ENCODE measurements at regions not wholly inside any gene's neighbourhood (a gene's known extent, or its start where the extent isn't known, plus 50 kb on each side); places are given as distances from the start of the nearest gene placed in this dataset.

DNA sequence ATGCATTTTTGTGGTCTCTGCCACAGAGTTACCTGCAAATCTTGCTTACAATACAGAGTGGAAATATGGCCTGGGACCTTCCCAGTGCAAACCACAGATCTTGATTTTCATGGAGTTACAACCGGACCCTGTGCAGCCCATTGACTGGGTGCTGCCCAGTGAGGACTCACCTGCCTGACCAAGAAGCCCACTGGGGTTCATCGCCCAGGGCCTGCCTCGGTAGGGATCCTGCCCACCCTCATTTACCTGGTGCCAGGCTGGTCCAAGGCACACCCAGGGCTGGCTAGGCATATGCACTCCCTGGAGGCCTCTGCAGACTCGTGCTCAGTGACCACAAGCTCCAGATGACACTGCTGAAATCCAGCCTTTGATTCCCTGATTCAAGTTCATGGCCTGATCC is 572.7 kb downstream of the NPHP4 start:
- Histone ChIP-seq H3K79me2 (ENCODE audit: insufficient read depth, low read length) (no peaks in the 10 kb centered on the region), H3K9ac (ENCODE audit: low read depth, low read length) (no peak overlapping the region), H3K4me1 (ENCODE audit: insufficient read depth, low read length) (peaks cover 9% of the 10 kb centered on the region), H3K4me3 (ENCODE audit: low read depth in 1 of 2, low read length in 2 of 2) (no peak overlapping the region), H2AFZ (ENCODE audit: low read depth, low read length) (no peak overlapping the region), H3K27ac (ENCODE audit: low read length) (no peak overlapping the region), H4K20me1 (ENCODE audit: insufficient read depth, low read length) (no peaks in the 10 kb centered on the region), H3K36me3 (ENCODE audit: insufficient read depth, low read length) (no peaks in the 10 kb centered on the region), H3K4me2 (ENCODE audit: insufficient read depth, low read length) (no peak overlapping the region), H3K27me3 (ENCODE audit: insufficient read depth, low read length, poor library complexity) (peaks cover 29% of the 10 kb centered on the region), H3K9me3 (ENCODE audit: insufficient read depth, low read length, severe bottlenecking) (no peaks in the 10 kb centered on the region)
- no peak for TF ChIP-seq EZH2 (IDR thresholded peaks at IDR 0.05; ENCODE audit: borderline replicate concordance, low read depth, low read length, severe bottlenecking)
- TF ChIP-seq, protein P1, sequence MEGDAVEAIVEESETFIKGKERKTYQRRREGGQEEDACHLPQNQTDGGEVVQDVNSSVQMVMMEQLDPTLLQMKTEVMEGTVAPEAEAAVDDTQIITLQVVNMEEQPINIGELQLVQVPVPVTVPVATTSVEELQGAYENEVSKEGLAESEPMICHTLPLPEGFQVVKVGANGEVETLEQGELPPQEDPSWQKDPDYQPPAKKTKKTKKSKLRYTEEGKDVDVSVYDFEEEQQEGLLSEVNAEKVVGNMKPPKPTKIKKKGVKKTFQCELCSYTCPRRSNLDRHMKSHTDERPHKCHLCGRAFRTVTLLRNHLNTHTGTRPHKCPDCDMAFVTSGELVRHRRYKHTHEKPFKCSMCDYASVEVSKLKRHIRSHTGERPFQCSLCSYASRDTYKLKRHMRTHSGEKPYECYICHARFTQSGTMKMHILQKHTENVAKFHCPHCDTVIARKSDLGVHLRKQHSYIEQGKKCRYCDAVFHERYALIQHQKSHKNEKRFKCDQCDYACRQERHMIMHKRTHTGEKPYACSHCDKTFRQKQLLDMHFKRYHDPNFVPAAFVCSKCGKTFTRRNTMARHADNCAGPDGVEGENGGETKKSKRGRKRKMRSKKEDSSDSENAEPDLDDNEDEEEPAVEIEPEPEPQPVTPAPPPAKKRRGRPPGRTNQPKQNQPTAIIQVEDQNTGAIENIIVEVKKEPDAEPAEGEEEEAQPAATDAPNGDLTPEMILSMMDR (IDR thresholded peaks at IDR 0.05; ENCODE audit: borderline replicate concordance, extremely low read depth, low read length, poor library complexity, severe bottlenecking), result no peak
- no peak for DNase-seq
- no peak for ATAC-seq (ENCODE audit: insufficient read depth, low read depth)

- Histone ChIP-seq H3K4me1 (ENCODE audit: insufficient read depth, low read length) (no peaks in the 10 kb centered on the region), H3K27me3 (ENCODE audit: insufficient read depth, low read length, poor library complexity) (peaks cover 12% of the 10 kb centered on the region), H3K4me3 (ENCODE audit: low read depth in 1 of 2, low read length in 2 of 2) (no peak overlapping the region), H3K9ac (ENCODE audit: low read depth, low read length) (no peak overlapping the region), H3K9me3 (ENCODE audit: insufficient read depth, low read length, severe bottlenecking) (no peaks in the 10 kb centered on the region), H3K4me2 (ENCODE audit: insufficient read depth, low read length) (no peak overlapping the region), H4K20me1 (ENCODE audit: insufficient read depth, low read length) (no peaks in the 10 kb centered on the region), H2AFZ (ENCODE audit: low read depth, low read length) (no peak overlapping the region), H3K79me2 (ENCODE audit: insufficient read depth, low read length) (no peaks in the 10 kb centered on the region), H3K36me3 (ENCODE audit: insufficient read depth, low read length) (no peaks in the 10 kb centered on the region), H3K27ac (ENCODE audit: low read length) (no peak overlapping the region)
- no peak for TF ChIP-seq EZH2 (IDR thresholded peaks at IDR 0.05; ENCODE audit: borderline replicate concordance, low read depth, low read length, severe bottlenecking)
- ATAC-seq (ENCODE audit: insufficient read depth, low read depth) (no peak), DNase-seq (no peak)
These were observed 575.7 kb downstream of the NPHP4 start for GRCh38 chr1:5416518-5416917.

DNA sequence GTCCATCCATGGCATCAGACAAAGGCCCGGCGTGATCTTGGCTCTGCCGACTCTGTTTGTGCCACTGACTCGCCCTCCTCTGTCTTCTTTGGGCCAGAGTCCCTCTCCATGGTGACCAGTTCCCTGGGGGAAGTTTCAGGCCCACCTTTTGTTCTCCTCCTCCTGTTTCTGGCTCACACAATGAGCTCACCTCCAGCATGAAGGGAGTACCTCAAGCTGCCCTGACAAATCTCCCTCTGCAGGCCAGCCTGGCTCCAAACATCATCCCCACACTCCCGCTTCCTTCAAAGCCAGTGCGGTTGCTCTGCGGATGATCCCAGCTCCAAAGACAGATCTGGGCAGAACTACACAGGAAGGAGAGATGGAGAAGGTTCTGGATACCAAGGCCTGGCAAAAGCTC is 576.6 kb downstream of the NPHP4 start:
- Histone ChIP-seq H3K36me3 (ENCODE audit: insufficient read depth, low read length) (no peaks in the 10 kb centered on the region), H3K27me3 (ENCODE audit: insufficient read depth, low read length, poor library complexity) (peaks cover 6% of the 10 kb centered on the region), H3K79me2 (ENCODE audit: insufficient read depth, low read length) (no peaks in the 10 kb centered on the region), H3K4me1 (ENCODE audit: insufficient read depth, low read length) (no peaks in the 10 kb centered on the region), H3K27ac (ENCODE audit: low read length) (no peak overlapping the region), H3K9ac (ENCODE audit: low read depth, low read length) (no peak overlapping the region), H3K9me3 (ENCODE audit: insufficient read depth, low read length, severe bottlenecking) (no peaks in the 10 kb centered on the region), H2AFZ (ENCODE audit: low read depth, low read length) (no peak overlapping the region), H3K4me2 (ENCODE audit: insufficient read depth, low read length) (no peak overlapping the region), H3K4me3 (ENCODE audit: low read depth in 1 of 2, low read length in 2 of 2) (no peak overlapping the region), H4K20me1 (ENCODE audit: insufficient read depth, low read length) (no peaks in the 10 kb centered on the region)
- ATAC-seq (ENCODE audit: insufficient read depth, low read depth) (no peak), DNase-seq (no peak)
- no peak for TF ChIP-seq EZH2 (IDR thresholded peaks at IDR 0.05; ENCODE audit: borderline replicate concordance, low read depth, low read length, severe bottlenecking)
- TF ChIP-seq, protein P1 (IDR thresholded peaks at IDR 0.05; ENCODE audit: borderline replicate concordance, extremely low read depth, low read length, poor library complexity, severe bottlenecking), result no peak

GRCh38 chr1:5410652-5411051 is 581.6 kb downstream of the NPHP4 start:
- Histone ChIP-seq H3K36me3 (ENCODE audit: insufficient read depth, low read length) (no peaks in the 10 kb centered on the region), H3K27ac (ENCODE audit: low read length) (no peak overlapping the region), H3K27me3 (ENCODE audit: insufficient read depth, low read length, poor library complexity) (peaks cover 6% of the 10 kb centered on the region), H3K4me2 (ENCODE audit: insufficient read depth, low read length) (no peak overlapping the region), H3K79me2 (ENCODE audit: insufficient read depth, low read length) (no peaks in the 10 kb centered on the region), H3K4me3 (ENCODE audit: low read depth in 1 of 2, low read length in 2 of 2) (no peak overlapping the region), H3K9ac (ENCODE audit: low read depth, low read length) (no peak overlapping the region), H3K4me1 (ENCODE audit: insufficient read depth, low read length) (no peaks in the 10 kb centered on the region), H4K20me1 (ENCODE audit: insufficient read depth, low read length) (no peaks in the 10 kb centered on the region), H3K9me3 (ENCODE audit: insufficient read depth, low read length, severe bottlenecking) (no peaks in the 10 kb centered on the region), H2AFZ (ENCODE audit: low read depth, low read length) (no peak overlapping the region)
- ATAC-seq (ENCODE audit: insufficient read depth, low read depth) (no peak), DNase-seq (no peak)
- TF ChIP-seq EZH2 (IDR thresholded peaks at IDR 0.05; ENCODE audit: borderline replicate concordance, low read depth, low read length, severe bottlenecking), result no peak
- TF ChIP-seq, protein P1 (IDR thresholded peaks at IDR 0.05; ENCODE audit: borderline replicate concordance, extremely low read depth, low read length, poor library complexity, severe bottlenecking), result no peak
